T-helper 2 cell (primary cell): ENCODE measurements at regions not wholly inside any gene's neighbourhood (a gene's known extent, or its start where the extent isn't known, plus 50 kb on each side); places are given as distances from the start of the nearest gene placed in this dataset.

Experiments used
- DNase-seq, 5 experiments: peaks; one replicate each; pipeline versions ENCODE4 v3.0.0 to v3.0.0-alpha.2; 2012 to 2022

GRCh38 chr1:201589186-201589585, 50.3 kb downstream of the NAV1 start:
- DNase-seq, result no peak

DNA sequence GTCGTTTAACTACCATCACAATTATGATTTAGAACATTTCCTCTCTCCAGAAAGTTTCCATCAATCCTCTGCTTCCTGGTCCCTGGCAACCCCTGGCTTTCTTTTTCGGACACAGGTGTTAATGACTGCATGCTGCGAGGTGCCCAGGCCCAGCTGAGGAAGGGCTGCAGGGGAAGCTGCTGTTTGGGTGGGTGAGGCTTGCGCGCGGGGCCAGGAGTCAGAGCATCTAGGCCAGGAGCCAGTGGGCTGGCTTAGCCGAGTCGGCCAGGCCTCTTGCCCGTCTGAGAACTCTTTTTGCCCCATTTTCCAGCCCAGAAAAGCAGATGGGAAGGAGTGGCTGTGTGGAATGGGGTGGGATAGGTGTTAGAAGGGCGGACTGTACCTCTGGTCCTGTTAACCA, 51.5 kb downstream of the NAV1 start:
- DNase-seq, result no peak

GRCh38 chr1:201591348-201591747, 52.4 kb downstream of the NAV1 start:
- no peak for DNase-seq

GRCh38 chr1:201591981-201592380, 53.1 kb downstream of the NAV1 start:
- DNase-seq, result no peak

- no peak for DNase-seq
Observed at GRCh38 chr1:201593200-201593921, 54.4 kb downstream of the NAV1 start.

DNA sequence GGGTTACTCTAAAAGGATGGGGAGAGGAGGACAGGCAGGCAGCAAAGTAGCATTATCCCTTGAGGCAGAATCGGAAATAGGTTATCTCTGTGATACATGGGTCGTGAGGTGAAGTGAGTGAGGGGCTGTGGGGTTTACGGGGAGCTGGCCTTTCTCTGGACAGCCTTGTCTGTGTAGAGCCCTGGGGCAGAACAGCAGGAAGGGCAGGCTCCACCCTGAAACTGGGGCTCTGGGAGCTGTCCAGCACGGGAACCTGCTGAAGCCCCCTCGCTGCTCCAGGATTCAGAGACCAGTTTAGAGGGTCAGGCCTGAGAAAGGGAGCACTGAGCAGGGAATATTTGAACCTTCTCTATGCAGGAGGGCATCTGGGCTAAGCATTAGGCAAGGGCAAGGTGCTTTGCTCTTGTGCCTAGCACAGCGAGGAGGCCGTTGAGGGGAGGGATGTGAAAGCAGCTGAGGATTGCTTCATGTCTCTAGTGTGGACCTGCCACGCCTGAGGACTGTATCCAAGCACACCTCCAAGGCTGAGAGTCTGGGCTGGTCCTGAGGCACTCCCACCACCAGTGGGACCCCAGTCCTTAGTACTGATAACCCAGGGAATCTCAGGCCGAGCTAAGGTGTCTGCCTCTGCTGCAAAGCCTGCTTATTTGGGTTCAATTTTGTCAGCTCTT, 55.8 kb downstream of the NAV1 start:
- DNase-seq, result no peak

DNA sequence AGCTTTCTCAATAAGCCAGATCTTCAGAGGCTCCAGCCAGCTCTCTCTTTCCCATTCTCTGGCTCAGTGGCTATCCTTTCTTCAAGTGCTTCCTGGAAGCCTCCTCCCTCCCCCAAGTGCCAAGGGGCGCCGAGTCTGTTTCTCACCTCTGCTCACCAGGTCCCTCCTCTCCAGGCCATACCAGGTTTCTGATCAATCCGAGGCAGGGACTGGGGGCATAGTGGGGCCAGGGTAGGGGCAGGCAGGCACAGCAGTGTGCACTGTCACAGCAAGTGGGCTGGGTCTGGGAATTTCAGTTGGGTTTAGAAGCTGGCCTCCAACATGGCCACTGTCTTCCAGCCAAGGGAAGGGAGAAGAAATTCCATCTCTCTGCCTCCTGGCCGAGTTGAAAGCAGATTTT, 56.5 kb downstream of the NAV1 start:
- no peak for DNase-seq

DNA sequence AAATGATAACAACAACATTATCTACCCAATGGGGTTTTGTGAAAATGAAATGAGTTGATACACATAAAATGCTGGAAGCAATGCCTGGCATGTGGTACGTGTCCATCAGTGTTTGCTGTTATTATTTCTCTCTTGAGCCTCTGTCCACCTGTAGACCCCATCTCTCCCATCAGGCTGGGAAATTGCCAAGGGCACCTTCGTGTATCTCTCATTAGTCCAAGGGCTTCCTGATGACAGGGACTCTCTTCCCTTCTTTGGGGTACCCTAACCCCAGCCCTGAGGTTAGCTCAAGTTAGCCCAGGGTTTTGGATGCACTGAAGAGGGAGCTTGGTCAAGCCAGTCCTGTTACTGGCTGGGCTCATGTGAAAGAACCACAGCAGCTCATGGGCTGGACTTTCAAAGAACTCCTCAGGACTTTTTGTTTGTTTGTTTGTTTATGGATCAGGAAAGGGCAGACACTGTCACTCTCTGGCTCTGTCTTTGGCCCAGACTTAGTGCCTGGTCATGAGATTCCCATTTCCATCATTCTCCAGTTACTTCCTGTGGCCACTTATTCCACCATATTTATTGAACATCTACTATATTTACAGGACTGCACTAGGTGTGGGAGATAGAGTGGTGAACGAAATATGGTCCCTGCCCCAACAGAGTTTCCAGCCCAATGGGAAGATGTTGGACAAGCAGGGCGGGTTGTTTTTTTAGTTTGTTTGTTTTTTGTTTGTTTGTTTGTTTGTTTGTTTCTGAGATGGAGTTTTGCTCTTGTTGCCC, 57.4 kb downstream of the NAV1 start:
- DNase-seq, result no peak

DNA sequence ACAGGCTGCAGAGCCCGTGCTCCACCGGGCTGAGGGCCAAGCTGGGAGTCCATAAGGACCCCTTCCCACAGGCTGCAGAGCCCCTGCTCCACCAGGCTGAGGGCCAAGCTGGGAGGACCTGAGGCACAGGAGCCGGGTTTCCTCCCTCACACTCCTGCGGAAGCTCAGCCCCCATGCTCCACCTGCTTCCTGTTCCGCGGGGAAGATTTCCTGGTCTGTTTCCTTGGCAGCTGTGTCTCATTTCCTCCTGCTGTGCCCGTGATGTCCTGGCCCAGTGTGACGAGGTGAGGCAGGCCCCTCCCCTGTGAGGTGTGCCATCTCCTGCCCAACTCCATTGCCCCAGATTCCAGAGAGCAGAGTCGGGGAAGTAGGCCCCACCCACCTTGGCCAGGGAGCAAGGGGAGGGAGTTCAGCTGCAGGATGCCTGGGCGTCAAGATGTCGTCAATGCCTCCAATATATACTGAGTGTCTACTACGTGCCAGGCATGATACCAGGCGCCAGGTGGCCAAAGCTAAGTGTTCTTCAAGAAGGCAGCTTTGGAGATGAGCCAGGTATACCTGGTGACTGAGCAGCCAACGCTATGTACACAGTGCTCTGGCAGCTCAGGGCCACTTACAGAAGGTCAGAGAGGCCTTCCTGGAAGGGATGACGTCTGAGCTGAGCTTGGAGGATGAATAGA, 58.8 kb downstream of the NAV1 start:
- DNase-seq, result no peak

- no peak for DNase-seq
Observed at GRCh38 chr1:201598396-201598795, 59.5 kb downstream of the NAV1 start.

DNA sequence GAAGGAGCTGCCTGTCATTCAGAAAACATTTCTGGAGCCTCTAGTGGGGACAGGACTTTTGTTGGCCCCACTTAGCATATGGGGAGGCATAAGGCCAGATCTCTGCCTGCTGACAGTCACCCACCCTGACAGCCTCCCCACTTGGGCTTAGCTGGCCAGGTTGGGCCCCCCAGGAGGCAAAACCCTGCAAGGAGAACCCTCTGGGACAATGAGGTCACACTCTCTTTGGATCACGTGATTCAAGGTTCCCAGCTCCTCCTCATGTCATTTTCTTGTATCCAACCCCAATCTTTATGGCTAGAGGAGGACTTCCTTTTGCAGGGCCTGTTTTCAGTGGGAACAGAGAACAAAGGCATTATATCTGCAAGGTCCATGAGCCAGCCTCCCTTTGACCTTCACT, 60.0 kb downstream of the NAV1 start:
- DNase-seq, result no peak

- no peak for DNase-seq
Observed at GRCh38 chr1:201599548-201599947, 60.6 kb downstream of the NAV1 start.

- DNase-seq, result no peak
Observed at GRCh38 chr1:201602413-201603265, 63.7 kb downstream of the NAV1 start.

DNA sequence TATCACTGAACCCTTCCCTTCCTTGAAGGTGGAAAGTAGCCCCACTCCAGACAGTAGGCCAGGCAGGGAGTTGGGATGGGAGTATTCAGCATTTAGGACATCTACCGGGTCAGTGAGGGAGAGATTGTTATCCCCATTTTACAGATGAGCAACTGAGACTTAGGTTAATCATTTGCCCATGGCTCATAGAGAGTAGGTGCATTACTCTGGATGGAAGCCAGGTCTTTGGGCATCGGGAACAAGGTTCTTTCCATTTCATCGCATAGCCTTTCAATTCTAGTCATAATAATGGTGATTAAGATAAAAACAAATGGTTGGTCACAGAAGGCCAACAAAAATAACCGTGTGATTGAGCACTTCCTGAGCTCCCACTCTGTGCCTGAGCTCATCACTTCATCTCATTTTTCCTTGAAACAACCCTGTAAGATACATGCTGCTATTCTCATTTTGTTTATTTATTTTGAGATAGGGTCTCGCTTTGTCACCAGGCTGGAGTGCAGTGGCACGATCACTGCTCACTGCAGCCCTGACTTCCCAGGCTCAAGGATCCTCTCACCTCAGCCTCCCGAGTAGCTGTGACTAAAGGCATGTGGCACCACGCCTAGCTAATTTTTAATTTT, 64.8 kb downstream of the NAV1 start:
- no peak for DNase-seq

DNA sequence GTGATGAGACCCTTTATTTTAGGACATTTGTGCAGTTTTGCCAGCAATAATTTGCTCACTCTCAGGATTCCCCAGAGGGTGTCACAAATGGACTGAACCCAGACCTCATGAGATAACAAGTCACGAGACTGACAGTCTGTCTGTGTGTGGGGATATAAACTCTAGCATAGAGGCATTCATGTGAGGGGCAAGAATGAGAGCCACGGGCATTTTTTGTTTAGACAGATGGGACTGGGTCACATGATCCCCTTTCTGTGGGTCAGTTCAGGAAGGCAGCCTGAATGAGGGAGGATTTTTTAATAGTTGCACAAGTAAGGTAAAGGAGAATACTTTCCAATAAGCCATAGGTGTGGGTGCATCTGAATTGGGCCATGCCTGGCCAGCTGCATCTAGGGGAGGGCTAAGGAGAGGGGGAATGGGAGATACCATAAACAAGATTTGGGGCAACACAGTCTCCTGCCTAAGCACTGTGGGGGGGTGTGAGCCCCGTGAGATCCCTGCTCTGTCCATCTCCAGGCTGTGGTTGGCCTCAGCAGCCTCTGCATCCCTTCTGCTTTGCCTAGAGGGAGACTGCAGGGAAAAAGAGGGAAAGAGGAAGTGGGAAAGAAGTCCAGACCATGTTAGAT, 66.6 kb downstream of the NAV1 start:
- DNase-seq, result no peak

DNA sequence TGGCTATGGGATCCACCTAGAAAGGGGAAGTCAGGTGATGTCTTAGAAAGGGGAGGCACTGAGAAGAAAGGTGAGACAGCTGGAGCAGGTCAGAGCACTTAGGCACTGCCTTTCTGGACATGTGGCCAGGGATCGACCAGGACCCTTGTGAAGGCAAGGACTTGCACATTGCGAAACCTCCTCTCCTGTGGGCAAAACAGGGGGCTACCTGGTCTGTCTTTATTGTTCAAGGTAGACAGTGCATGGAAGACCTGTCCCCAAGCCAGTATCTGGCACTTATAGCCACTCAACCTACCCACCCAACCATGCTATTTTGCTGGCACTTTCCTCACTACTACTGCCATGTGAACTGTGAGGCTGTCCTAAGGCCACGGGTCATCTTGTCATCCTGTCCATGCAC, 67.2 kb downstream of the NAV1 start:
- DNase-seq, result no peak

DNA sequence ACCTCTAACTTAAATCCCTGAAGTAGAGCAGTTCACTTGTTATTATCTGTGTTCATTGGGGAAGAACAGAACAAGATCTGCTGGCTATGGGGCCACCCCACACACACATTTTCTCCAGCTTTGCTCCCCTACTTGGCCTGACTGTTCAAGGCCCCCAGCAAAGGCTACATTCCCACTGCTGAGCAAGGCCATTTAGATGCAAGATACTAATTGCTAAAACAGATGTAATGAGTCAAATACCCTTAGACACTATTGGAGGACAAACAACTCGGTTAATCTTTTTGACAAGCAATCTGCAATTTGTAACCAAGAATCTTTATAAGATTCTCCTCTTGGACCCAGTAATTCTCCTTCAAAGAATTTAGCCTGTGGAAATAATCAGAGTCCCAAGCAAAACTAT, 67.7 kb downstream of the NAV1 start:
- no peak for DNase-seq

GRCh38 chr1:201608635-201609395, 69.9 kb downstream of the NAV1 start:
- DNase-seq, result no peak

DNA sequence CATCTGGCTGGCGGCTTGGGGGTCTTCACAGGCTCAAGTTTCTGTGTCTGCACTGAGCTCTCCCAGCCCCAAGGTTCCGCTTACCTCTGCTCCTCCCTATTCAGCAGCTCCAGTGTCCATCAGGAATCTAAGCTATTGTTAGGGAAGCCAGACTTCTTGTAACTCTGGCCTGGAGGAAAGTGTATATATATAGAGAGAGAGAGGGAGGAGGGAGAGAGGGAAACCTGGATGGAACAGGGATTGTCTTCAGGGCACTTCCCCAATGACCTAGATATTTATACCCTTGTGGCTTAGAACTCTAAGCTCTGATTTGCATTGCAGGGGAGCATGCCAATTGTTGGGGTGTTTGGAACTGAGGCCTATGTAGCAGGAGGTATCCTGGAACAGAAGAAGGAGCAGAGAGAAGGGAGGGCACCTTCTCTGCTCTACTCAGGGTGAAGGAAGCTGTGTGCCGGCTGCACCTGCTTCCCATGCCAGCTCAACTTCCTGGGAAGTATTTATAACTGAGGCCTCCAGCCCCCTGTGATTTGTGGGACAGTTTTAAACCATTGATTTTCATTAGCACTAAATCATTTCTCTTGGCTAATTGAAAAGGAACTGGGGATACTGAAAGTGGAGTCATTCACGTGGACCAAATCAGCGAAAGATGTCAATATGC, 70.9 kb downstream of the NAV1 start:
- no peak for DNase-seq

GRCh38 chr1:201610858-201611257, 71.9 kb downstream of the NAV1 start:
- DNase-seq, result no peak
